Fibroblast of villous mesenchyme (primary cell): ENCODE measurements at regions not wholly inside any gene's neighbourhood (a gene's known extent, or its start where the extent isn't known, plus 50 kb on each side); places are given as distances from the start of the nearest gene placed in this dataset.
"Not testable (repeated sequence)": the region's sequence is repeated elsewhere in the genome, so short reads cannot be mapped to it uniquely, and the experiment has no call there.

Experiments
- DNase-seq: peaks from one replicate; pipeline ENCODE4 v3.0.0-alpha.2; 2010; ENCODE audit warnings: low read depth
- H3K4me3 ChIP-seq: 2 replicates; pipeline ENCODE4 v1.5.1; 2011; ENCODE audit warnings: low read depth, mild to moderate bottlenecking, low read length
- TF ChIP-seq, protein P1 (sequence below): IDR thresholded peaks from 2 replicates; pipeline ENCODE4 v1.5.1; 2012; ENCODE audit warnings: low read depth, mild to moderate bottlenecking, low read length; ENCODE audit not compliant: insufficient read depth

GRCh38 chr18:60193780-60194179, 178.8 kb downstream of the MC4R start:
- H3K4me3 ChIP-seq, result no peak overlapping the region
- DNase-seq, result no peak
- TF ChIP-seq, protein P1, sequence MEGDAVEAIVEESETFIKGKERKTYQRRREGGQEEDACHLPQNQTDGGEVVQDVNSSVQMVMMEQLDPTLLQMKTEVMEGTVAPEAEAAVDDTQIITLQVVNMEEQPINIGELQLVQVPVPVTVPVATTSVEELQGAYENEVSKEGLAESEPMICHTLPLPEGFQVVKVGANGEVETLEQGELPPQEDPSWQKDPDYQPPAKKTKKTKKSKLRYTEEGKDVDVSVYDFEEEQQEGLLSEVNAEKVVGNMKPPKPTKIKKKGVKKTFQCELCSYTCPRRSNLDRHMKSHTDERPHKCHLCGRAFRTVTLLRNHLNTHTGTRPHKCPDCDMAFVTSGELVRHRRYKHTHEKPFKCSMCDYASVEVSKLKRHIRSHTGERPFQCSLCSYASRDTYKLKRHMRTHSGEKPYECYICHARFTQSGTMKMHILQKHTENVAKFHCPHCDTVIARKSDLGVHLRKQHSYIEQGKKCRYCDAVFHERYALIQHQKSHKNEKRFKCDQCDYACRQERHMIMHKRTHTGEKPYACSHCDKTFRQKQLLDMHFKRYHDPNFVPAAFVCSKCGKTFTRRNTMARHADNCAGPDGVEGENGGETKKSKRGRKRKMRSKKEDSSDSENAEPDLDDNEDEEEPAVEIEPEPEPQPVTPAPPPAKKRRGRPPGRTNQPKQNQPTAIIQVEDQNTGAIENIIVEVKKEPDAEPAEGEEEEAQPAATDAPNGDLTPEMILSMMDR, result no peak

- TF ChIP-seq, protein P1, result no peak
- H3K4me3 ChIP-seq, result no peak overlapping the region
- no peak for DNase-seq
Measured at GRCh38 chr18:60191926-60192325, 180.6 kb downstream of the MC4R start.

DNA sequence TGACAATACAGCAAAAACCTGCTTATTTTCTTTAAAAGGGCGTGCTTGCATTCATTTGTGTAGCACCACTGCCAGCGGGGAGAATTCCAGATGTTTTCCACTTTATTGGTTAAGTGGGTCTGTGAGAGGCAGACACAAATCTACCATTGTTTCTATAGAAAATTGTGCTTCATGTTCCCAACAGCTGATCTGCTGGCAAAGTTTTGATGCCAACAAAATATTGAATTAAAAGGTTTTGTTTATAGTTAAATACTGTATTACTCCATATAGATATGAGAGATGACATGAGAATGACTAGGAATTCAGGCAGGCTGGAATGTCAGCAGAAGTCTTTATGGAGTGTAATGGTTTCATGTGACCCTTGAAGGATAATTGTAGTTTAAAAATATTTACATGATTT, 182.7 kb downstream of the MC4R start:
- DNase-seq, result no peak
- H3K4me3 ChIP-seq, result no peak overlapping the region
- TF ChIP-seq, protein P1, result no peak

- no peak for DNase-seq
- TF ChIP-seq, protein P1, result no peak
- H3K4me3 ChIP-seq, result no peak overlapping the region
Measured at GRCh38 chr18:60188958-60189357, 183.6 kb downstream of the MC4R start.

GRCh38 chr18:60182223-60182622, 190.4 kb downstream of the MC4R start:
- TF ChIP-seq, protein P1, result no peak
- no peak overlapping the region for H3K4me3 ChIP-seq
- DNase-seq, result no peak

- DNase-seq, result no peak
- no peak overlapping the region for H3K4me3 ChIP-seq
- TF ChIP-seq, protein P1, result no peak
Measured at GRCh38 chr18:60180671-60181070, 191.9 kb downstream of the MC4R start.

- H3K4me3 ChIP-seq, result not testable (repeated sequence)
Measured at GRCh38 chr18:60178224-60178623, 194.4 kb downstream of the MC4R start.

More at GRCh38 chr18:60178224-60178623, 194.4 kb downstream of the MC4R start:
- DNase-seq, result not testable (repeated sequence)
